ENCODE measurements at regions not wholly inside any gene's neighbourhood (a gene's known extent, or its start where the extent isn't known, plus 50 kb on each side); places are given as distances from the start of the nearest gene placed in this dataset.

DNA sequence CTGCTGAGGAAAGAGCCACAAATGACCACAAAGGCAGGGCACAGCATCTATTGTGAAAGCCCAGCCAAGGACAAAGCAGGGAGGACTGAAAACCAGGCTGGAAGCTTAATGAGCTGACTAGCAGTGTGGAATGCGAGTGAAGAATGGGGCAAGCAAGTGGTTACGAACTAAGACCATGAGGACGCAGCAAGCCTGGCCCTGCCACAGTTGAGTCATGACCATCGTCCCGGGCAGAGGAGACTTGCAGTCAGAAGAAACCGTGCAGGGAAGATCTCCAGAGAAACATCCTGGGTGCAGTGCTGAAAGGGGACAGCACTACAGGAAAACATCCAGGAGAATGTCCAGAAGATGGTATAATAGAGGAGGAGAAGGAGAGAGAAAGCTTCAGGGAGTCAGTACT lies 120.5 kb upstream of the GYPC start:
- TF ChIP-seq POLR2A (IDR thresholded peaks at IDR 0.05): no peak
- TF ChIP-seq, protein P1, sequence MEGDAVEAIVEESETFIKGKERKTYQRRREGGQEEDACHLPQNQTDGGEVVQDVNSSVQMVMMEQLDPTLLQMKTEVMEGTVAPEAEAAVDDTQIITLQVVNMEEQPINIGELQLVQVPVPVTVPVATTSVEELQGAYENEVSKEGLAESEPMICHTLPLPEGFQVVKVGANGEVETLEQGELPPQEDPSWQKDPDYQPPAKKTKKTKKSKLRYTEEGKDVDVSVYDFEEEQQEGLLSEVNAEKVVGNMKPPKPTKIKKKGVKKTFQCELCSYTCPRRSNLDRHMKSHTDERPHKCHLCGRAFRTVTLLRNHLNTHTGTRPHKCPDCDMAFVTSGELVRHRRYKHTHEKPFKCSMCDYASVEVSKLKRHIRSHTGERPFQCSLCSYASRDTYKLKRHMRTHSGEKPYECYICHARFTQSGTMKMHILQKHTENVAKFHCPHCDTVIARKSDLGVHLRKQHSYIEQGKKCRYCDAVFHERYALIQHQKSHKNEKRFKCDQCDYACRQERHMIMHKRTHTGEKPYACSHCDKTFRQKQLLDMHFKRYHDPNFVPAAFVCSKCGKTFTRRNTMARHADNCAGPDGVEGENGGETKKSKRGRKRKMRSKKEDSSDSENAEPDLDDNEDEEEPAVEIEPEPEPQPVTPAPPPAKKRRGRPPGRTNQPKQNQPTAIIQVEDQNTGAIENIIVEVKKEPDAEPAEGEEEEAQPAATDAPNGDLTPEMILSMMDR (IDR thresholded peaks at IDR 0.05): no peak

Measured in stomach (tissue), 4 donors.